ENCODE measurements at regions not wholly inside any gene's neighbourhood (a gene's known extent, or its start where the extent isn't known, plus 50 kb on each side); places are given as distances from the start of the nearest gene placed in this dataset.

DNA sequence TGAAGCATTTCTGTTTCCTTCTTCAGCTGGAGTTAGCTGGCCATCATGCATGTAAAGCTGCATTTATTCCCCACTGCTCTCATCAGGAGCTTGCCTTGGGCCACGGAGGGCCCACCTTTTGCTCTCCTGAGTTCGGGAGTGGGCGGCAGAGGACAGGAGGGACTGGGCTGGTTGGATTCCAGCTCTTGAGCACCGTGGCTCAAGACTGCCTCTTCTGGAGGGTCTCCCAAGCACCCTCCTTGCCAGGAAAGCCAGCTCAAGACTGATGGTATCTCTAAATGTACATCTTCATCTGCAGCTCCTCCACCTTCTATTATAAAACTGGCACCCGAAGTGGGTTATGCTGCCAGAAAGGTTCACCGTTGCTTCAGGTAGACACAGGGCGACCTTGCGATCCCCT, 399.6 kb upstream of the IRX1 start:
- Histone ChIP-seq H3K79me2 (ENCODE audit: insufficient read depth, low read length) (no peaks in the 10 kb centered on the region), H3K4me2 (ENCODE audit: low read depth, low read length, poor library complexity, severe bottlenecking) (no peak overlapping the region), H3K9ac (ENCODE audit: low read depth, low read length, poor library complexity, severe bottlenecking) (no peak overlapping the region), H3K4me3 (ENCODE audit: low read length, poor library complexity, severe bottlenecking) (no peak overlapping the region), H3F3A (ENCODE audit: low read depth) (no peaks in the 10 kb centered on the region), H4K20me1 (ENCODE audit: insufficient read depth, low read length, poor library complexity, severe bottlenecking) (no peaks in the 10 kb centered on the region), H3K9me2 (replicated peaks; ENCODE audit: low read depth, low read length) (no peaks in the 10 kb centered on the region), H3K4me1 (ENCODE audit: insufficient read depth, low read length, poor library complexity, severe bottlenecking) (no peaks in the 10 kb centered on the region), H3K36me3 (ENCODE audit: insufficient read depth, low read length) (no peaks in the 10 kb centered on the region), H3K27me3 (ENCODE audit: insufficient read depth, low read length, poor library complexity, severe bottlenecking) (no peaks in the 10 kb centered on the region), H3K9me3 (ENCODE audit: insufficient read depth, low read depth, low read length) (no peaks in the 10 kb centered on the region; the same call in 1 of the 2 replicates), H2AFZ (ENCODE audit: low read length) (no peak overlapping the region)
- TF ChIP-seq, protein P1, sequence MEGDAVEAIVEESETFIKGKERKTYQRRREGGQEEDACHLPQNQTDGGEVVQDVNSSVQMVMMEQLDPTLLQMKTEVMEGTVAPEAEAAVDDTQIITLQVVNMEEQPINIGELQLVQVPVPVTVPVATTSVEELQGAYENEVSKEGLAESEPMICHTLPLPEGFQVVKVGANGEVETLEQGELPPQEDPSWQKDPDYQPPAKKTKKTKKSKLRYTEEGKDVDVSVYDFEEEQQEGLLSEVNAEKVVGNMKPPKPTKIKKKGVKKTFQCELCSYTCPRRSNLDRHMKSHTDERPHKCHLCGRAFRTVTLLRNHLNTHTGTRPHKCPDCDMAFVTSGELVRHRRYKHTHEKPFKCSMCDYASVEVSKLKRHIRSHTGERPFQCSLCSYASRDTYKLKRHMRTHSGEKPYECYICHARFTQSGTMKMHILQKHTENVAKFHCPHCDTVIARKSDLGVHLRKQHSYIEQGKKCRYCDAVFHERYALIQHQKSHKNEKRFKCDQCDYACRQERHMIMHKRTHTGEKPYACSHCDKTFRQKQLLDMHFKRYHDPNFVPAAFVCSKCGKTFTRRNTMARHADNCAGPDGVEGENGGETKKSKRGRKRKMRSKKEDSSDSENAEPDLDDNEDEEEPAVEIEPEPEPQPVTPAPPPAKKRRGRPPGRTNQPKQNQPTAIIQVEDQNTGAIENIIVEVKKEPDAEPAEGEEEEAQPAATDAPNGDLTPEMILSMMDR (conservative IDR thresholded peaks at IDR 0.05; ENCODE audit: low read length) = no peak
- TF ChIP-seq EZH2phosphoT487 (IDR thresholded peaks at IDR 0.05; ENCODE audit: borderline replicate concordance) = no peak

GRCh38 chr5:3194684-3195083, 400.9 kb upstream of the IRX1 start:
- TF ChIP-seq EZH2phosphoT487 (IDR thresholded peaks at IDR 0.05; ENCODE audit: borderline replicate concordance) = no peak
- TF ChIP-seq, protein P1 (conservative IDR thresholded peaks at IDR 0.05; ENCODE audit: low read length) = no peak
- Histone ChIP-seq H3K27me3 (ENCODE audit: insufficient read depth, low read length, poor library complexity, severe bottlenecking) (no peaks in the 10 kb centered on the region), H2AFZ (ENCODE audit: low read length) (no peak overlapping the region), H3K9ac (ENCODE audit: low read depth, low read length, poor library complexity, severe bottlenecking) (no peak overlapping the region), H3K9me3 (ENCODE audit: insufficient read depth, low read depth, low read length) (no peaks in the 10 kb centered on the region; the same call in 1 of the 2 replicates), H4K20me1 (ENCODE audit: insufficient read depth, low read length, poor library complexity, severe bottlenecking) (no peaks in the 10 kb centered on the region), H3K9me2 (replicated peaks; ENCODE audit: low read depth, low read length) (no peaks in the 10 kb centered on the region), H3K4me2 (ENCODE audit: low read depth, low read length, poor library complexity, severe bottlenecking) (no peak overlapping the region), H3K4me3 (ENCODE audit: low read length, poor library complexity, severe bottlenecking) (no peak overlapping the region), H3K4me1 (ENCODE audit: insufficient read depth, low read length, poor library complexity, severe bottlenecking) (no peaks in the 10 kb centered on the region), H3F3A (ENCODE audit: low read depth) (no peaks in the 10 kb centered on the region), H3K79me2 (ENCODE audit: insufficient read depth, low read length) (no peaks in the 10 kb centered on the region), H3K36me3 (ENCODE audit: insufficient read depth, low read length) (no peaks in the 10 kb centered on the region)

GRCh38 chr5:3194271-3194670, 401.4 kb upstream of the IRX1 start:
- H4K20me1 ChIP-seq (ENCODE audit: insufficient read depth, low read length, poor library complexity, severe bottlenecking) = no peaks in the 10 kb centered on the region
- H3K9ac ChIP-seq (ENCODE audit: low read depth, low read length, poor library complexity, severe bottlenecking) = no peak overlapping the region
- no peaks in the 10 kb centered on the region for H3K36me3 ChIP-seq (ENCODE audit: insufficient read depth, low read length)
- H3K79me2 ChIP-seq (ENCODE audit: insufficient read depth, low read length) = no peaks in the 10 kb centered on the region
- H3K4me1 ChIP-seq (ENCODE audit: insufficient read depth, low read length, poor library complexity, severe bottlenecking) = no peaks in the 10 kb centered on the region
- H3K4me2 ChIP-seq (ENCODE audit: low read depth, low read length, poor library complexity, severe bottlenecking) = no peak overlapping the region
- no peaks in the 10 kb centered on the region for H3F3A ChIP-seq (ENCODE audit: low read depth)
- no peaks in the 10 kb centered on the region for H3K9me2 ChIP-seq (replicated peaks; ENCODE audit: low read depth, low read length)
- TF ChIP-seq EZH2phosphoT487 (IDR thresholded peaks at IDR 0.05; ENCODE audit: borderline replicate concordance) = no peak
- TF ChIP-seq, protein P1 (conservative IDR thresholded peaks at IDR 0.05; ENCODE audit: low read length) = no peak
- no peaks in the 10 kb centered on the region; the same call in 1 of the 2 replicates for H3K9me3 ChIP-seq (ENCODE audit: insufficient read depth, low read depth, low read length)
- H2AFZ ChIP-seq (ENCODE audit: low read length) = no peak overlapping the region
- no peak overlapping the region for H3K4me3 ChIP-seq (ENCODE audit: low read length, poor library complexity, severe bottlenecking)
- no peaks in the 10 kb centered on the region for H3K27me3 ChIP-seq (ENCODE audit: insufficient read depth, low read length, poor library complexity, severe bottlenecking)

Measured in Loucy (cell line).